Gastrocnemius medialis (tissue), 4 donors: ENCODE measurements at regions not wholly inside any gene's neighbourhood (a gene's known extent, or its start where the extent isn't known, plus 50 kb on each side); places are given as distances from the start of the nearest gene placed in this dataset.

Experiments
- POLR2A ChIP-seq, 2 donors: fragments of 450-650 bp; IDR thresholded peaks; one replicate each; pipeline ENCODE4 v1.6.1; 2017; ENCODE audit warnings: antibody characterized with exemption in 2 of 2, mild to moderate bottlenecking in 2 of 2, moderate library complexity in 2 of 2
- TF ChIP-seq, protein P1 (sequence below), 5 experiments: fragments of 450-650 bp in 3 of 5; fragments of 200-600 bp in 2 of 5; sonication (generic) in 2 of 5; IDR thresholded peaks in 4 of 5; conservative IDR thresholded peaks in 1 of 5; 1 replicate in 4 of 5; 2 replicates in 1 of 5; pipeline ENCODE4 v1.5.1; 2016 to 2019; ENCODE audit warnings: antibody characterized with exemption in 5 of 5, mild to moderate bottlenecking in 3 of 5, moderate library complexity in 3 of 5

DNA sequence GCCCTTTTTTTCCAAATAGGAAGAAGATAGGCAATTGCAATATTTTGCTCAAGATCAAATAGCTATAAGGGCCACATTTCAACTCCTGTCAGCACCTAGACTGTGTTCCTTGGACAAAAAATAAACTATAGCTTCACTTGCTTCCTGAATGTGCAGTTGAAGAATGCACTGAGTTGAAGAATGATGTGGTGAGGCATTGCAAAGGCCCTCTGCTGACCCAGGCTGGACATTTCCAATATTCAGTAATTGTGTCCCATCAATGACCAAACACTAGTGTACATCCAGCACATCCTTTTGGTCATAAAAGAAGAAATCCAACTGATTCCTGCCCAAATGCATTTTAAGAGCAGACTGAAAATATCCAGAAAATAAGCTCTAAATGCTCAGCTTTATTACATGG, 424.8 kb upstream of the TGFBR2 start:
- TF ChIP-seq, protein P1, sequence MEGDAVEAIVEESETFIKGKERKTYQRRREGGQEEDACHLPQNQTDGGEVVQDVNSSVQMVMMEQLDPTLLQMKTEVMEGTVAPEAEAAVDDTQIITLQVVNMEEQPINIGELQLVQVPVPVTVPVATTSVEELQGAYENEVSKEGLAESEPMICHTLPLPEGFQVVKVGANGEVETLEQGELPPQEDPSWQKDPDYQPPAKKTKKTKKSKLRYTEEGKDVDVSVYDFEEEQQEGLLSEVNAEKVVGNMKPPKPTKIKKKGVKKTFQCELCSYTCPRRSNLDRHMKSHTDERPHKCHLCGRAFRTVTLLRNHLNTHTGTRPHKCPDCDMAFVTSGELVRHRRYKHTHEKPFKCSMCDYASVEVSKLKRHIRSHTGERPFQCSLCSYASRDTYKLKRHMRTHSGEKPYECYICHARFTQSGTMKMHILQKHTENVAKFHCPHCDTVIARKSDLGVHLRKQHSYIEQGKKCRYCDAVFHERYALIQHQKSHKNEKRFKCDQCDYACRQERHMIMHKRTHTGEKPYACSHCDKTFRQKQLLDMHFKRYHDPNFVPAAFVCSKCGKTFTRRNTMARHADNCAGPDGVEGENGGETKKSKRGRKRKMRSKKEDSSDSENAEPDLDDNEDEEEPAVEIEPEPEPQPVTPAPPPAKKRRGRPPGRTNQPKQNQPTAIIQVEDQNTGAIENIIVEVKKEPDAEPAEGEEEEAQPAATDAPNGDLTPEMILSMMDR (IDR thresholded peaks at IDR 0.05 in 4 of 5, conservative IDR thresholded peaks at IDR 0.05 in 1 of 5): no peak
- no peak for TF ChIP-seq POLR2A (IDR thresholded peaks at IDR 0.05)
